ENCODE measurements at regions not wholly inside any gene's neighbourhood (a gene's known extent, or its start where the extent isn't known, plus 50 kb on each side); places are given as distances from the start of the nearest gene placed in this dataset.

GRCh38 chr3:8147711-8148110 lies 353.9 kb upstream of the LMCD1 start:
- no TSS peak for BruUV-seq (replicated peaks)
- ChIA-PET POLR2A (no interaction called here), SMC1A (ENCODE audit: uncharacterized antibody, unreplicated experiment) (interaction anchor here (1.0 to 1.8 kb wide), 2 partner anchors 9 to 10 kb away, joined by 3 to 4 read pairs; no protein-coding TSS in a partner anchor), RAD21 (ENCODE audit: unreplicated experiment) (no interaction called here), CTCF (interaction anchor here (1.5 kb wide), 1 partner anchor 11 kb away, joined by 4 read pairs; no protein-coding TSS in a partner anchor)
- H3K27ac ChIP-seq (ENCODE audit: control insufficient read depth, insufficient read depth) = no peak overlapping the region
- H3K4me3 ChIP-seq = no peak overlapping the region
- 12% methylated on average over 1 of the region's 1 CpG for WGBS (ENCODE audit: insufficient coverage, insufficient replicate concordance, low lambda C conversion rate, missing lambda C conversion rate)
- no peak overlapping the region for H2AFZ ChIP-seq (ENCODE audit: control insufficient read depth, low read depth, low read length)
- DNase-seq (ENCODE audit: low read depth, low spot score) (no peak), FAIRE-seq (no peak), ATAC-seq (no peak)
- TF ChIP-seq CEBPB (IDR thresholded peaks at IDR 0.05; ENCODE audit: borderline replicate concordance in 1 of 2, low read depth in 2 of 2, low read length in 2 of 2) = no peak
- TF ChIP-seq IRF5 (IDR thresholded peaks at IDR 0.05; ENCODE audit: borderline replicate concordance) = no peak
- TF ChIP-seq ETV6 (conservative IDR thresholded peaks at IDR 0.05 in 1 of 2, IDR thresholded peaks at IDR 0.05 in 1 of 2; ENCODE audit: borderline replicate concordance in 1 of 2, low read depth in 1 of 2) = no peak
- TF ChIP-seq NFYB (IDR thresholded peaks at IDR 0.05; ENCODE audit: insufficient read depth, low read depth, low read length) = no peak
- TF ChIP-seq ZNF622 (IDR thresholded peaks at IDR 0.05) = no peak
- no peak for TF ChIP-seq SREBF2 (IDR thresholded peaks at IDR 0.05; ENCODE audit: low read length)
- TF ChIP-seq IKZF1 (conservative IDR thresholded peaks at IDR 0.05) = no peak
- no peaks in the 10 kb centered on the region for H3K9me3 ChIP-seq (replicated peaks; ENCODE audit: control insufficient read depth, insufficient read depth, low read length)
- H3K9ac ChIP-seq (ENCODE audit: control insufficient read depth, insufficient read depth, low read length) = no peak overlapping the region
- no peaks in the 10 kb centered on the region for H3K4me1 ChIP-seq (ENCODE audit: control insufficient read depth, insufficient read depth, low read length)
- no peak overlapping the region for H3K4me2 ChIP-seq (ENCODE audit: control insufficient read depth, insufficient read depth)
- H4K20me1 ChIP-seq (ENCODE audit: control insufficient read depth, insufficient read depth) = no peaks in the 10 kb centered on the region
- in situ Hi-C loops (cut with MboI) = no loop called here
- intact Hi-C loops (cut with micrococcal nuclease; ENCODE audit: unreplicated experiment) = no loop called here
- no peaks in the 10 kb centered on the region for H3K36me3 ChIP-seq (ENCODE audit: control insufficient read depth in 2 of 2, insufficient read depth in 2 of 2, low read length in 1 of 2)
- no peaks in the 10 kb centered on the region for H3K27me3 ChIP-seq (replicated peaks in 1 of 2; ENCODE audit: control insufficient read depth in 2 of 2, insufficient read depth in 2 of 2, low read length in 1 of 2)
- no peaks in the 10 kb centered on the region for H3K79me2 ChIP-seq (ENCODE audit: control insufficient read depth, insufficient read depth, low read length)
